ENCODE measurements at regions not wholly inside any gene's neighbourhood (a gene's known extent, or its start where the extent isn't known, plus 50 kb on each side); places are given as distances from the start of the nearest gene placed in this dataset.

DNA sequence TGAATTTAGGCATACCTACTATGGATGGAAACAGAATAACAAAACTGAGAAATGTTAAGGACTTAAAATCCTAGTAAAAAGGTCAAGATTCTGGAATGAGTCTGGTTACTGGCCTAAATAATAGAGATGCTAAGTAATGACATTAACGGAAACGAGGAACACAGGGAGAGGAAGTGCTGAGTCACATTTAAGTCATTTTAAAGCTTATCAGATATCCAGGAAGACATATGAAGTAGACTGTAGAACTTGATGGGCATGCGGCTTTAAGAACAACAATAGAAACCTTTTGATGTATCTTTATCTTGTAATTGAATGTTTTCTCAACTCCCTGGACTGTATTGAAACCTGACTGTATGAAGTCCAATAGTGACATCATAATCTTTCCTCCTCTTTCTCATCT is 1251.4 kb upstream of the CDH6 start:
- no peak for TF ChIP-seq TEAD4 (IDR thresholded peaks at IDR 0.05)

DNA sequence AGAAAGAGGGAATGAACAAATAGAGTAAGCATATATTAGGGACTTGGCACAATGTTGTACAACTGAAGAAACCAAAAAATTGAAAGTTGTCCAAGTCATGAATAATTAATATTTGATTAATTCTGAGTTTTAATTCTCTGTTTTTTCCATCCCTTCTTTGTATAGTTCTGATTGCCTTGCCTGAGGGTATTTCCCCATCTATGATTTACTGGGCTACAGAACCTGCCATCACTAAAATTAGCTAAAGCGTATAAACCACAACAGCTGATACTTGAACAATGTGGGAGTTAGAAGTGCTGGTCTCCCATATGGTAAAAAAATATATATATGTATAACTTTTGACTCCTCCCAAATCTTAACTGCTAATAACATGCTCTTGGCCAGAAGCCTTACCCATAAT is 1253.5 kb upstream of the CDH6 start:
- no peak for TF ChIP-seq TEAD4 (IDR thresholded peaks at IDR 0.05)
- TF ChIP-seq EGR1 (IDR thresholded peaks at IDR 0.05), result no peak
- no peak for TF ChIP-seq CEBPB (IDR thresholded peaks at IDR 0.05)
- TF ChIP-seq, protein P1, sequence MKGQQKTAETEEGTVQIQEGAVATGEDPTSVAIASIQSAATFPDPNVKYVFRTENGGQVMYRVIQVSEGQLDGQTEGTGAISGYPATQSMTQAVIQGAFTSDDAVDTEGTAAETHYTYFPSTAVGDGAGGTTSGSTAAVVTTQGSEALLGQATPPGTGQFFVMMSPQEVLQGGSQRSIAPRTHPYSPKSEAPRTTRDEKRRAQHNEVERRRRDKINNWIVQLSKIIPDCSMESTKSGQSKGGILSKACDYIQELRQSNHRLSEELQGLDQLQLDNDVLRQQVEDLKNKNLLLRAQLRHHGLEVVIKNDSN (IDR thresholded peaks at IDR 0.05), result no peak
- TF ChIP-seq TCF12 (IDR thresholded peaks at IDR 0.05; ENCODE audit: low read depth), result no peak

DNA sequence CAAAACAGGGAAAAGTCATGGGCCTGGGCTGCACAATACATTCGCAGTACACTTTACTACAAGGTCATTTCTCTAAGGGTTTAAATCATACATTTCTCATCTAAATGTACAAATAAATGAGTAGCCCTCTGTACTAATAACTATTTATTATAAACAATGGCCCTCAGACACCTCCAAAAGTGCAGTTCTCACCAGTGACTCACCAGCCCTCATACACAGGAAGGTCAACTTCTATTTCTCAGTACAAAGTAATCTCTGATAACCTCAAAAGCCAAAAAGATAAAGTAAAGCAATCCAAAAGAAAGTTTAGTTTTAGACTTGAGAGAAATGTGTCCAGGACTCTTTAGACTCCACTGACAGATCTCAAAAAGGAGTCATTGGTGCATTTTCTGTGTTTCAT is 1258.1 kb upstream of the CDH6 start:
- no peak for TF ChIP-seq EP300 (IDR thresholded peaks at IDR 0.05; ENCODE audit: borderline replicate concordance)
- TF ChIP-seq CEBPB (IDR thresholded peaks at IDR 0.05), result no peak
- no peak for TF ChIP-seq TEAD4 (IDR thresholded peaks at IDR 0.05)
- TF ChIP-seq RAD21 (IDR thresholded peaks at IDR 0.05; ENCODE audit: low read depth), result no peak
- no peak for TF ChIP-seq CREB1 (IDR thresholded peaks at IDR 0.05; ENCODE audit: low read depth)
- TF ChIP-seq, protein P1 (IDR thresholded peaks at IDR 0.05), result no peak
- TF ChIP-seq YY1 (IDR thresholded peaks at IDR 0.05; ENCODE audit: low read depth), result no peak
- TF ChIP-seq FOXM1 (IDR thresholded peaks at IDR 0.05; ENCODE audit: borderline replicate concordance, low read depth), result no peak
- TF ChIP-seq, protein P2, sequence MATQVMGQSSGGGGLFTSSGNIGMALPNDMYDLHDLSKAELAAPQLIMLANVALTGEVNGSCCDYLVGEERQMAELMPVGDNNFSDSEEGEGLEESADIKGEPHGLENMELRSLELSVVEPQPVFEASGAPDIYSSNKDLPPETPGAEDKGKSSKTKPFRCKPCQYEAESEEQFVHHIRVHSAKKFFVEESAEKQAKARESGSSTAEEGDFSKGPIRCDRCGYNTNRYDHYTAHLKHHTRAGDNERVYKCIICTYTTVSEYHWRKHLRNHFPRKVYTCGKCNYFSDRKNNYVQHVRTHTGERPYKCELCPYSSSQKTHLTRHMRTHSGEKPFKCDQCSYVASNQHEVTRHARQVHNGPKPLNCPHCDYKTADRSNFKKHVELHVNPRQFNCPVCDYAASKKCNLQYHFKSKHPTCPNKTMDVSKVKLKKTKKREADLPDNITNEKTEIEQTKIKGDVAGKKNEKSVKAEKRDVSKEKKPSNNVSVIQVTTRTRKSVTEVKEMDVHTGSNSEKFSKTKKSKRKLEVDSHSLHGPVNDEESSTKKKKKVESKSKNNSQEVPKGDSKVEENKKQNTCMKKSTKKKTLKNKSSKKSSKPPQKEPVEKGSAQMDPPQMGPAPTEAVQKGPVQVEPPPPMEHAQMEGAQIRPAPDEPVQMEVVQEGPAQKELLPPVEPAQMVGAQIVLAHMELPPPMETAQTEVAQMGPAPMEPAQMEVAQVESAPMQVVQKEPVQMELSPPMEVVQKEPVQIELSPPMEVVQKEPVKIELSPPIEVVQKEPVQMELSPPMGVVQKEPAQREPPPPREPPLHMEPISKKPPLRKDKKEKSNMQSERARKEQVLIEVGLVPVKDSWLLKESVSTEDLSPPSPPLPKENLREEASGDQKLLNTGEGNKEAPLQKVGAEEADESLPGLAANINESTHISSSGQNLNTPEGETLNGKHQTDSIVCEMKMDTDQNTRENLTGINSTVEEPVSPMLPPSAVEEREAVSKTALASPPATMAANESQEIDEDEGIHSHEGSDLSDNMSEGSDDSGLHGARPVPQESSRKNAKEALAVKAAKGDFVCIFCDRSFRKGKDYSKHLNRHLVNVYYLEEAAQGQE (IDR thresholded peaks at IDR 0.05; ENCODE audit: low read depth), result no peak
- no peak for TF ChIP-seq NFIC (IDR thresholded peaks at IDR 0.05)
- TF ChIP-seq ZBTB7A (IDR thresholded peaks at IDR 0.05; ENCODE audit: low read depth), result no peak
- TF ChIP-seq TAF1 (IDR thresholded peaks at IDR 0.05; ENCODE audit: low read depth), result no peak
- TF ChIP-seq, protein P3, sequence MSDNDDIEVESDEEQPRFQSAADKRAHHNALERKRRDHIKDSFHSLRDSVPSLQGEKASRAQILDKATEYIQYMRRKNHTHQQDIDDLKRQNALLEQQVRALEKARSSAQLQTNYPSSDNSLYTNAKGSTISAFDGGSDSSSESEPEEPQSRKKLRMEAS (IDR thresholded peaks at IDR 0.05), result no peak
- no peak for TF ChIP-seq EGR1 (IDR thresholded peaks at IDR 0.05)
- TF ChIP-seq TCF12 (IDR thresholded peaks at IDR 0.05; ENCODE audit: low read depth), result no peak

DNA sequence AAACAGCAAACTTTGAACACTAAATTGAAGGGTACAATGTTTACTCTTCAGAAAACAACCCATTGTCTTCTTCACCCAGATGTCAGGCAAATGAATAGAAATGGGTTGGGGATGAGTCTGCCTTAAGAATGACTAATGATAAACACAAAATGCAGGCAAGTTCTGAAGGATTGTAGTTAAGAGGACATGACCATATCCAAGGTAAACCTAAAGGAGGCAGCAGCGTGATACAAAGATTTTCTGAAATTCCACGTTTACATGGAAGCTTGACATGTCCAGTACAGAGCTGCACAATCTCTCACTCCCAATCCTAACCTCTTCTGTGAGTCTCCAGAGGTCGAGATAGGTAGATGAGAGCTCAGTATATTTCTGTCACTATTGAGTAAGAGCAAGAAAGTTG is 1263.2 kb upstream of the CDH6 start:
- TF ChIP-seq NFIC (IDR thresholded peaks at IDR 0.05) (no peak), ZBTB7A (IDR thresholded peaks at IDR 0.05; ENCODE audit: low read depth) (no peak), EP300 (IDR thresholded peaks at IDR 0.05; ENCODE audit: borderline replicate concordance) (no peak), TEAD4 (IDR thresholded peaks at IDR 0.05) (no peak), CREB1 (IDR thresholded peaks at IDR 0.05; ENCODE audit: low read depth) (no peak), TCF12 (IDR thresholded peaks at IDR 0.05; ENCODE audit: low read depth) (no peak), YY1 (IDR thresholded peaks at IDR 0.05; ENCODE audit: low read depth) (no peak), EGR1 (IDR thresholded peaks at IDR 0.05) (no peak), RAD21 (IDR thresholded peaks at IDR 0.05; ENCODE audit: low read depth) (no peak)
- TF ChIP-seq, protein P3 (IDR thresholded peaks at IDR 0.05), result no peak
- TF ChIP-seq, protein P1 (IDR thresholded peaks at IDR 0.05), result no peak
- TF ChIP-seq, protein P2 (IDR thresholded peaks at IDR 0.05; ENCODE audit: low read depth), result no peak

DNA sequence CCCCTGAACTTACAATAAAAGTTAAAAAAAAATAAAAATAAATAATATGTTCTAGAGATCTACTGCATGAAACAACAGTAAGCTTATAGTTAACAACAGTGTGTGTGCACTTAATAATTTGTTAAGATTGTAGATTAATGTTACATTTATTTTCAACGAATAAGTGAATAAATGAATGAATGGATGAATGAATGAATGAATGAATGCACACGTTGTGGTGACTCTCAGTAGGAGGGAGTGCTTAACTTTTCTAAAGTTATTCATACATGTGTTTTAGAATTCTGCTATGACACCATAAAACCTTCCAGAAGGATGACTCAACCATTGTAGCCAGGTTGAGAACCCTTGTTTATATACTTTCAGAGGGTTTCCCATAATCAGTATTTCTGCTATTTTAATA is 1269.4 kb upstream of the CDH6 start:
- TF ChIP-seq RAD21 (IDR thresholded peaks at IDR 0.05; ENCODE audit: low read depth) (no peak), CEBPB (IDR thresholded peaks at IDR 0.05) (no peak), FOXM1 (IDR thresholded peaks at IDR 0.05; ENCODE audit: borderline replicate concordance, low read depth) (no peak), EP300 (IDR thresholded peaks at IDR 0.05; ENCODE audit: borderline replicate concordance) (no peak), YY1 (IDR thresholded peaks at IDR 0.05; ENCODE audit: low read depth) (no peak), TAF1 (IDR thresholded peaks at IDR 0.05; ENCODE audit: low read depth) (no peak), TCF12 (IDR thresholded peaks at IDR 0.05; ENCODE audit: low read depth) (no peak), EGR1 (IDR thresholded peaks at IDR 0.05) (no peak), ZBTB7A (IDR thresholded peaks at IDR 0.05; ENCODE audit: low read depth) (no peak), CREB1 (IDR thresholded peaks at IDR 0.05; ENCODE audit: low read depth) (no peak), NFIC (IDR thresholded peaks at IDR 0.05) (no peak), TEAD4 (IDR thresholded peaks at IDR 0.05) (no peak)
- TF ChIP-seq, protein P1 (IDR thresholded peaks at IDR 0.05), result no peak
- TF ChIP-seq, protein P3 (IDR thresholded peaks at IDR 0.05), result no peak
- TF ChIP-seq, protein P2 (IDR thresholded peaks at IDR 0.05; ENCODE audit: low read depth), result no peak

All from Ishikawa (cell line).